ENCODE measurements at regions not wholly inside any gene's neighbourhood (a gene's known extent, or its start where the extent isn't known, plus 50 kb on each side); places are given as distances from the start of the nearest gene placed in this dataset.

DNA sequence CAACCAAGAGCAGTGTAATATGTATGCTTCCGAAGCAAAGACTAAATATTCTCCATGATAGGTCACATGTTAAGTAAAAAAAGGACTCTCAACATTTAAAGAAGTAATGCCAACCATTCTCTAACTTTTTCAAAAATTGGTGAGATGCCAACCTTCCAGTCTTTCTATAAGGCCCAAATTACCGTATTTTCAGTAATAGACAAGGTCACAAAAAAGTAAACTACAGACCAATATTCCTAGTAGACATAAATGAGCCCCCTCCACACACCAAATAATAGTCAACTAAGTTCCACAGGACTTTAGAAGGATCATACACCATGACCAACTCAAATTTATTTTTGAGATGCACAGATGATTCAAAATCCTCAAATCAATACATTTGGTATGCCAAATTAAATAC lies 867.4 kb downstream of the TMEM121 start:
- TF ChIP-seq POLR2A (IDR thresholded peaks at IDR 0.05): no peak
- TF ChIP-seq, protein P1, sequence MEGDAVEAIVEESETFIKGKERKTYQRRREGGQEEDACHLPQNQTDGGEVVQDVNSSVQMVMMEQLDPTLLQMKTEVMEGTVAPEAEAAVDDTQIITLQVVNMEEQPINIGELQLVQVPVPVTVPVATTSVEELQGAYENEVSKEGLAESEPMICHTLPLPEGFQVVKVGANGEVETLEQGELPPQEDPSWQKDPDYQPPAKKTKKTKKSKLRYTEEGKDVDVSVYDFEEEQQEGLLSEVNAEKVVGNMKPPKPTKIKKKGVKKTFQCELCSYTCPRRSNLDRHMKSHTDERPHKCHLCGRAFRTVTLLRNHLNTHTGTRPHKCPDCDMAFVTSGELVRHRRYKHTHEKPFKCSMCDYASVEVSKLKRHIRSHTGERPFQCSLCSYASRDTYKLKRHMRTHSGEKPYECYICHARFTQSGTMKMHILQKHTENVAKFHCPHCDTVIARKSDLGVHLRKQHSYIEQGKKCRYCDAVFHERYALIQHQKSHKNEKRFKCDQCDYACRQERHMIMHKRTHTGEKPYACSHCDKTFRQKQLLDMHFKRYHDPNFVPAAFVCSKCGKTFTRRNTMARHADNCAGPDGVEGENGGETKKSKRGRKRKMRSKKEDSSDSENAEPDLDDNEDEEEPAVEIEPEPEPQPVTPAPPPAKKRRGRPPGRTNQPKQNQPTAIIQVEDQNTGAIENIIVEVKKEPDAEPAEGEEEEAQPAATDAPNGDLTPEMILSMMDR (IDR thresholded peaks at IDR 0.05): no peak
